Right lobe of liver (tissue), 4 donors: ENCODE measurements at regions not wholly inside any gene's neighbourhood (a gene's known extent, or its start where the extent isn't known, plus 50 kb on each side); places are given as distances from the start of the nearest gene placed in this dataset.

Experiments used
- POLR2A ChIP-seq: fragments of 450-650 bp; IDR thresholded peaks from one replicate; pipeline ENCODE4 v1.6.1; 2017; ENCODE audit warnings: antibody characterized with exemption, mild to moderate bottlenecking
- TF ChIP-seq, protein P1 (sequence below), 4 donors: fragments of 200-600 bp in 3 of 4; fragments of 450-650 bp in 1 of 4; IDR thresholded peaks; one replicate each; pipeline versions ENCODE4 v1.5.1 to v1.8.0; 2016 to 2022; ENCODE audit warnings: antibody characterized with exemption in 4 of 4, mild to moderate bottlenecking in 2 of 4
- donor health status: DM: no; HTN: no; CAD: no.
- donor health status: DM: no; HTN: no; CAD: no.
- donor health status: DM: no; HTN: yes; CAD: no.

- TF ChIP-seq, protein P1, sequence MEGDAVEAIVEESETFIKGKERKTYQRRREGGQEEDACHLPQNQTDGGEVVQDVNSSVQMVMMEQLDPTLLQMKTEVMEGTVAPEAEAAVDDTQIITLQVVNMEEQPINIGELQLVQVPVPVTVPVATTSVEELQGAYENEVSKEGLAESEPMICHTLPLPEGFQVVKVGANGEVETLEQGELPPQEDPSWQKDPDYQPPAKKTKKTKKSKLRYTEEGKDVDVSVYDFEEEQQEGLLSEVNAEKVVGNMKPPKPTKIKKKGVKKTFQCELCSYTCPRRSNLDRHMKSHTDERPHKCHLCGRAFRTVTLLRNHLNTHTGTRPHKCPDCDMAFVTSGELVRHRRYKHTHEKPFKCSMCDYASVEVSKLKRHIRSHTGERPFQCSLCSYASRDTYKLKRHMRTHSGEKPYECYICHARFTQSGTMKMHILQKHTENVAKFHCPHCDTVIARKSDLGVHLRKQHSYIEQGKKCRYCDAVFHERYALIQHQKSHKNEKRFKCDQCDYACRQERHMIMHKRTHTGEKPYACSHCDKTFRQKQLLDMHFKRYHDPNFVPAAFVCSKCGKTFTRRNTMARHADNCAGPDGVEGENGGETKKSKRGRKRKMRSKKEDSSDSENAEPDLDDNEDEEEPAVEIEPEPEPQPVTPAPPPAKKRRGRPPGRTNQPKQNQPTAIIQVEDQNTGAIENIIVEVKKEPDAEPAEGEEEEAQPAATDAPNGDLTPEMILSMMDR (IDR thresholded peaks at IDR 0.05) = no peak
- TF ChIP-seq POLR2A = no peak
Measured at GRCh38 chr2:58501371-58502160, 260.4 kb upstream of the FANCL start.
